Left ventricle myocardium inferior (tissue), 1 donor: ENCODE measurements at regions not wholly inside any gene's neighbourhood (a gene's known extent, or its start where the extent isn't known, plus 50 kb on each side); places are given as distances from the start of the nearest gene placed in this dataset.
"Not testable (repeated sequence)": the region's sequence is repeated elsewhere in the genome, so short reads cannot be mapped to it uniquely, and the experiment has no call there.

Experiments
- DNase-seq: peaks from one replicate; pipeline ENCODE4 v3.0.0-alpha.2; 2020
- H3K27ac ChIP-seq: fragments of 200-600 bp; replicated peaks from 2 replicates; pipeline ENCODE4 v1.8.0; 2021
- H3K27me3 ChIP-seq: fragments of 200-600 bp; 2 replicates; pipeline ENCODE4 v1.8.0; 2021; ENCODE audit warnings: low read depth
- H3K36me3 ChIP-seq: fragments of 200-600 bp; 2 replicates; pipeline ENCODE4 v1.8.0; 2021
- H3K4me1 ChIP-seq: fragments of 200-600 bp; 2 replicates; pipeline ENCODE4 v1.8.0; 2021
- H3K4me3 ChIP-seq: fragments of 200-600 bp; 2 replicates; pipeline ENCODE4 v1.8.0; 2021; ENCODE audit warnings: mild to moderate bottlenecking, moderate library complexity
- H3K9me3 ChIP-seq: fragments of 200-600 bp; replicated peaks from 2 replicates; pipeline ENCODE4 v1.8.0; 2021
- intact Hi-C: fragments of 100-400 bp; cut with micrococcal nuclease; formaldehyde crosslinking; loops from one replicate; pipeline ENCODE4 v1.11.0; 2022
- TF ChIP-seq, protein P1 (sequence below): fragments of 200-600 bp; IDR thresholded peaks from 2 replicates; pipeline ENCODE4 v1.8.0; 2021; ENCODE audit warnings: antibody characterized with exemption, mild to moderate bottlenecking, borderline replicate concordance
- donor health status: DM: no; HTN: yes; CAD: no; lungs with severe emphysema.

- H3K27me3 ChIP-seq, H3K4me3 ChIP-seq, H3K9me3 ChIP-seq, DNase-seq, H3K4me1 ChIP-seq, intact Hi-C loops, H3K36me3 ChIP-seq, H3K27ac ChIP-seq: not testable (repeated sequence)
These were observed 64.5 kb downstream of the SLC30A10 start for GRCh38 chr1:219863816-219864215.

GRCh38 chr1:219862366-219862765 lies 66.0 kb downstream of the SLC30A10 start:
- H3K27me3 ChIP-seq, result peaks cover 5% of the 10 kb centered on the region
- no peak overlapping the region for H3K4me3 ChIP-seq
- no peaks in the 10 kb centered on the region for H3K36me3 ChIP-seq
- no peaks in the 10 kb centered on the region for H3K9me3 ChIP-seq
- TF ChIP-seq, protein P1, sequence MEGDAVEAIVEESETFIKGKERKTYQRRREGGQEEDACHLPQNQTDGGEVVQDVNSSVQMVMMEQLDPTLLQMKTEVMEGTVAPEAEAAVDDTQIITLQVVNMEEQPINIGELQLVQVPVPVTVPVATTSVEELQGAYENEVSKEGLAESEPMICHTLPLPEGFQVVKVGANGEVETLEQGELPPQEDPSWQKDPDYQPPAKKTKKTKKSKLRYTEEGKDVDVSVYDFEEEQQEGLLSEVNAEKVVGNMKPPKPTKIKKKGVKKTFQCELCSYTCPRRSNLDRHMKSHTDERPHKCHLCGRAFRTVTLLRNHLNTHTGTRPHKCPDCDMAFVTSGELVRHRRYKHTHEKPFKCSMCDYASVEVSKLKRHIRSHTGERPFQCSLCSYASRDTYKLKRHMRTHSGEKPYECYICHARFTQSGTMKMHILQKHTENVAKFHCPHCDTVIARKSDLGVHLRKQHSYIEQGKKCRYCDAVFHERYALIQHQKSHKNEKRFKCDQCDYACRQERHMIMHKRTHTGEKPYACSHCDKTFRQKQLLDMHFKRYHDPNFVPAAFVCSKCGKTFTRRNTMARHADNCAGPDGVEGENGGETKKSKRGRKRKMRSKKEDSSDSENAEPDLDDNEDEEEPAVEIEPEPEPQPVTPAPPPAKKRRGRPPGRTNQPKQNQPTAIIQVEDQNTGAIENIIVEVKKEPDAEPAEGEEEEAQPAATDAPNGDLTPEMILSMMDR, result no peak
- no peaks in the 10 kb centered on the region for H3K4me1 ChIP-seq
- DNase-seq, result no peak
- H3K27ac ChIP-seq, result no peak overlapping the region
- intact Hi-C loops, result no loop called here

DNA sequence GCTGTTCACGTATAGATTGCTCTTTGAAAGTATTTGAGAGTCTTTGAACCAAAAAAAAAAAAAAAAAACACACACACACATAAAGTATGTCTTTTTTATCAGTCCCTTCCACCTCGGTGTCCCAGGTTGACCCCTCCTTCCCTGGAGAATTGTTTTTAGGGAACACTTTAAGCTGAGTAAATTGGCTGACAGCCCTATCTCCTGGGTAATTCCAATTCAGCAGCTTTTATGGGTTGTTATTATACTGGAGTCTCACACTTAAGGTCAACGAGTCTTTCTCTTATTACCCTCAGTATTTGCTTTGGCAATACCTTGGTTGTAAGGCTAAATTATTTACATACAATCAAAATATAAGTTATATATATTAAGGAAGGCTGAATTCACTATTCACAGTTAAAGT lies 69.4 kb downstream of the SLC30A10 start:
- TF ChIP-seq, protein P1, result no peak
- H3K4me3 ChIP-seq, result no peak overlapping the region
- H3K27me3 ChIP-seq, result peaks cover 5% of the 10 kb centered on the region
- no peak for DNase-seq
- peaks cover 21% of the 10 kb centered on the region for H3K9me3 ChIP-seq
- no peak overlapping the region for H3K27ac ChIP-seq
- intact Hi-C loops, result no loop called here
- H3K4me1 ChIP-seq, result no peaks in the 10 kb centered on the region
- no peaks in the 10 kb centered on the region for H3K36me3 ChIP-seq

DNA sequence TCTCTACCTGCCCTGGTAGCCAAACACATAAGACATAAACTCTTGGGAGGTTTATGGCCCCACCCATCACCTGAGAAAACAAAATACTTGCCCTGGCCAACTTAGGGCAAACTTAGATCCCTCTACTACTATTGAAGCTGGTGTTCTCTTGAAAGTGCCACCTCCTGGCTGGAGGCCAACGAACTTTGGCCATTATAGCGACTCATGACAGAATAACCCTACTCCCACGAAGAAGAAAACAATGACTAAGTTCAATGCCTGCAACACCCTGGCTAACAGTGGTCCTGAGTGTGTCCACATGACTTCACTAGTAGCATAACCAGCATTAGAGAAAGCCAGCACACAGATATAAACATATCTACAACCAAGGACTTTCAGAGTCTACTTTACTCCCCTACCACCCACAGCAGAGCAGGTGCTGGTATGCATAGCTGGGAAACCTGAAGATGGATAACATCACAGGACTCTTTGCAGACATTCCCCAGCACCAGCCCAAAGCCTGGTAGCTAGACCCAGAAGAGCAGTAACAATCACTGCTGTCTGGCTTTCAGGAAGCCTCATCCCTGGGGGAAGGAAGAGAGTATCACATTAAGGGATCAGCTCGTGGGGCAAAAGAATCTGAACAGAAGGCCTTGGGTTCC lies 81.0 kb downstream of the SLC30A10 start:
- Histone ChIP-seq H3K4me1 (no peaks in the 10 kb centered on the region), H3K27ac (no peak overlapping the region), H3K9me3 (peaks cover 42% of the 10 kb centered on the region), H3K27me3 (no peaks in the 10 kb centered on the region), H3K4me3 (no peak overlapping the region), H3K36me3 (no peaks in the 10 kb centered on the region)
- no peak for DNase-seq
- intact Hi-C loops, result no loop called here
- TF ChIP-seq, protein P1, result no peak

- H3K4me3 ChIP-seq, intact Hi-C loops: not testable (repeated sequence)
- peaks cover 42% of the 10 kb centered on the region for H3K27me3 ChIP-seq
These were observed 88.8 kb downstream of the SLC30A10 start for GRCh38 chr1:219839595-219839994.

DNA sequence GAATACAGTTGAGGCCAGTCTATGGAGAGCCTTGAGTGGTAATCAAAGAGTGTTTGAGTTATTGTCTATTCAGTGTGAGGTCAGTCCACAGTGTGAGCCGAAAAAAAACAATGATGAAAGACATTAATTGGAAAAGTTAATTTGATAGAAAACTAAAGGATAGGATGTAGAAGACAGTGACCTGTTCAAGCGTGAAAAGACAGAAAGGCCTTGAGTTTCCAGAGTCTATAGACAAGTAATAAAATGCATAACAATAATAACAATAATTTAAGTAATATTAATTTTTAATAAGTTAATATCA lies 90.4 kb downstream of the SLC30A10 start:
- H3K4me1 ChIP-seq, result no peaks in the 10 kb centered on the region
- peaks cover 55% of the 10 kb centered on the region for H3K27me3 ChIP-seq
- no peaks in the 10 kb centered on the region for H3K36me3 ChIP-seq
- intact Hi-C loops, result no loop called here
- TF ChIP-seq, protein P1, result no peak
- DNase-seq, result no peak
- H3K27ac ChIP-seq, result no peak overlapping the region
- no peak overlapping the region for H3K4me3 ChIP-seq
- H3K9me3 ChIP-seq, result no peaks in the 10 kb centered on the region

More at GRCh38 chr1:219839595-219839994, 88.8 kb downstream of the SLC30A10 start:
- not testable (repeated sequence) for DNase-seq, H3K4me1 ChIP-seq, H3K36me3 ChIP-seq, H3K9me3 ChIP-seq, H3K27ac ChIP-seq
